Fibroblast of skin of scalp (primary cell): ENCODE measurements at regions not wholly inside any gene's neighbourhood (a gene's known extent, or its start where the extent isn't known, plus 50 kb on each side); places are given as distances from the start of the nearest gene placed in this dataset.

Experiments used
- DNase-seq: peaks from one replicate; pipeline ENCODE4 v3.0.0-alpha.2; 2013

- no peak for DNase-seq
Observed at GRCh38 chr11:19328586-19329311, 88.0 kb upstream of the E2F8 start.

- no peak for DNase-seq
Observed at GRCh38 chr11:19327280-19327679, 86.5 kb upstream of the E2F8 start.

GRCh38 chr11:19326499-19326898 lies 85.8 kb upstream of the E2F8 start:
- DNase-seq, result peak; percentile 53

GRCh38 chr11:19323502-19323901 lies 82.8 kb upstream of the E2F8 start:
- no peak for DNase-seq

- no peak for DNase-seq
Observed at GRCh38 chr11:19321351-19321750, 80.6 kb upstream of the E2F8 start.

- DNase-seq, result no peak
Observed at GRCh38 chr11:19320827-19321226, 80.1 kb upstream of the E2F8 start.

- no peak for DNase-seq
Observed at GRCh38 chr11:19316434-19316833, 75.7 kb upstream of the E2F8 start.

- DNase-seq, result no peak
Observed at GRCh38 chr11:19315511-19315910, 74.8 kb upstream of the E2F8 start.

GRCh38 chr11:19313140-19313539 lies 72.4 kb upstream of the E2F8 start:
- DNase-seq, result no peak

GRCh38 chr11:19311308-19312030 lies 70.7 kb upstream of the E2F8 start:
- peak; percentile 51 for DNase-seq

GRCh38 chr11:19307498-19307897 lies 66.8 kb upstream of the E2F8 start:
- no peak for DNase-seq

GRCh38 chr11:19306179-19306944 lies 65.6 kb upstream of the E2F8 start:
- no peak for DNase-seq

GRCh38 chr11:19301361-19301760 lies 60.6 kb upstream of the E2F8 start:
- peak; percentile 38 for DNase-seq

- DNase-seq, result no peak
Observed at GRCh38 chr11:19294444-19294843, 53.7 kb upstream of the E2F8 start.

GRCh38 chr11:19291064-19291463 lies 50.3 kb upstream of the E2F8 start:
- no peak for DNase-seq
